Lower lobe of right lung (tissue), 2 donors: ENCODE measurements at regions not wholly inside any gene's neighbourhood (a gene's known extent, or its start where the extent isn't known, plus 50 kb on each side); places are given as distances from the start of the nearest gene placed in this dataset.

Experiments used
- ATAC-seq, 2 donors: fragments of 200-7000 bp; cut with Tn5 transposase; one replicate each; pipeline ENCODE4 v1.9.1; 2020 to 2022; ENCODE audit warnings: mild to moderate bottlenecking in 2 of 2, moderate library complexity in 2 of 2
- DNase-seq: peaks from one replicate; pipeline ENCODE4 v3.0.0-alpha.2; 2020
- H3K27ac ChIP-seq: fragments of 200-600 bp; one replicate; pipeline ENCODE4 v1.8.0; 2022
- H3K27me3 ChIP-seq: fragments of 200-600 bp; one replicate; pipeline ENCODE4 v1.8.0; 2022; ENCODE audit warnings: low read depth
- H3K36me3 ChIP-seq: fragments of 200-600 bp; one replicate; pipeline ENCODE4 v1.8.0; 2022; ENCODE audit warnings: mild to moderate bottlenecking
- H3K4me1 ChIP-seq: fragments of 200-600 bp; one replicate; pipeline ENCODE4 v1.8.0; 2022
- H3K4me3 ChIP-seq: fragments of 200-600 bp; one replicate; pipeline ENCODE4 v1.8.0; 2022; ENCODE audit warnings: mild to moderate bottlenecking
- H3K9me3 ChIP-seq: fragments of 200-600 bp; one replicate; pipeline ENCODE4 v1.8.0; 2022
- intact Hi-C: fragments of 100-400 bp; cut with DNase I; formaldehyde crosslinking; loops from one replicate; pipeline ENCODE4 v1.11.0; 2022
- TF ChIP-seq, protein P1 (sequence below): fragments of 200-600 bp; IDR thresholded peaks from one replicate; pipeline ENCODE4 v1.8.0; 2022; ENCODE audit warnings: antibody characterized with exemption, mild to moderate bottlenecking
- donor health status: DM: no; HTN: yes; CAD: no; lungs with severe emphysema.

DNA sequence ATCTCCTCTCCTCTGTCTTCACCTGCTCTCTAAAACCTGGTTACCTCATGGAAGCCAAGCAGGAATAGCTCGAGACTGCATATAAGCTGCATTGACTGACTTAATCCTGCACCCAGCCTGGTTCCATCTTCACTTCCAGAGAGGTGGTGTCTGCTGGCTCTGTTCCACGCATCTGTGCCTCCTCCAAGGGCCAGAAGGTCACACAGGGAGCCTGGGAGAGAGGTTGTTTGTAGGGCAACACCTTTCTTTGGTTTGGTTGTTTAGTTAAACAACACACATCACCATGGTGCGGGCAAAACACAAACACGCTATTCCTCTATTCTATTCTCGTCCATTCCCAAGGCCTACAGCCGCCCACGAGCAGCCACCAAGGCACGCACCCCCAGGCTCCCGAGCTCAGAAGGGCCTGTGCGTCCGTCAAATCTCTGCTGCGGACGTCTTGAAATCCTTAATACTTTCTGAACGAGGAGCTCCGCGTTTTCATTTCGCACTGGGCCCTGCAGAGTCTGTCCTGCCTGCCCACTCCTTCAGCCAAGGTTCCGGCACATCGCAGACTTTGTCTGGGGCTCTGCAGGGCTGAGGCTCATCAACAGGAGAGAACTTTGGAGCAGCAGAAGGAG, 116.2 kb downstream of the RIPK4 start:
- H3K9me3 ChIP-seq, result no peaks in the 10 kb centered on the region
- no peaks in the 10 kb centered on the region for H3K27me3 ChIP-seq
- intact Hi-C loops, result no loop called here
- no peaks in the 10 kb centered on the region for H3K36me3 ChIP-seq
- DNase-seq, result no peak
- H3K4me1 ChIP-seq, result peaks cover 11% of the 10 kb centered on the region
- H3K4me3 ChIP-seq, result no peak overlapping the region
- H3K27ac ChIP-seq, result no peak overlapping the region
- no peak for ATAC-seq
- TF ChIP-seq, protein P1, sequence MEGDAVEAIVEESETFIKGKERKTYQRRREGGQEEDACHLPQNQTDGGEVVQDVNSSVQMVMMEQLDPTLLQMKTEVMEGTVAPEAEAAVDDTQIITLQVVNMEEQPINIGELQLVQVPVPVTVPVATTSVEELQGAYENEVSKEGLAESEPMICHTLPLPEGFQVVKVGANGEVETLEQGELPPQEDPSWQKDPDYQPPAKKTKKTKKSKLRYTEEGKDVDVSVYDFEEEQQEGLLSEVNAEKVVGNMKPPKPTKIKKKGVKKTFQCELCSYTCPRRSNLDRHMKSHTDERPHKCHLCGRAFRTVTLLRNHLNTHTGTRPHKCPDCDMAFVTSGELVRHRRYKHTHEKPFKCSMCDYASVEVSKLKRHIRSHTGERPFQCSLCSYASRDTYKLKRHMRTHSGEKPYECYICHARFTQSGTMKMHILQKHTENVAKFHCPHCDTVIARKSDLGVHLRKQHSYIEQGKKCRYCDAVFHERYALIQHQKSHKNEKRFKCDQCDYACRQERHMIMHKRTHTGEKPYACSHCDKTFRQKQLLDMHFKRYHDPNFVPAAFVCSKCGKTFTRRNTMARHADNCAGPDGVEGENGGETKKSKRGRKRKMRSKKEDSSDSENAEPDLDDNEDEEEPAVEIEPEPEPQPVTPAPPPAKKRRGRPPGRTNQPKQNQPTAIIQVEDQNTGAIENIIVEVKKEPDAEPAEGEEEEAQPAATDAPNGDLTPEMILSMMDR, result no peak

DNA sequence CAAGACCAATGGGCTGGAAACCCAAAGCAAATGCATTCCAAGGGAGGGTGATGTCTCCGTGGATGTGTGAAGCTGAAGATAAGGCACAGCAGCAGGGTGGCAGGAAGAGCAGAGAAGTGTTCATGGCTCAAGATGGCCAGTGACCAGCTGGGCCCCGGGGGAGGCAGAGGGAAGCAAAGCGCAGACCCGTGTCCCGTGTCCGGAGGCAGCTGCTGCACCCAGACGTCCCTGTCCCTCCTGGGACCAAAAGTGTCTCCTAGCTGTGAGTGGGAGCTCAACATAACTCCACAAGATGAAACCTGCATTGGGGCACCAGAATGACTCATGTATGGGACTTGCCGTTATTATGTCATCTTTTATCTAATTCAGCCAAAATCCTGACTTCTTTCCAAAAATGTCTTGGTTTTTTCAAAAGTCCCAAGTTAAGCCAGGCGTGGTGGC, 118.2 kb downstream of the RIPK4 start:
- Histone ChIP-seq H3K4me3 (no peak overlapping the region), H3K9me3 (no peaks in the 10 kb centered on the region), H3K4me1 (peaks cover 11% of the 10 kb centered on the region), H3K27me3 (no peaks in the 10 kb centered on the region), H3K27ac (no peak overlapping the region), H3K36me3 (no peaks in the 10 kb centered on the region)
- intact Hi-C loops, result no loop called here
- ATAC-seq (no peak), DNase-seq (no peak)
- TF ChIP-seq, protein P1, result no peak

DNA sequence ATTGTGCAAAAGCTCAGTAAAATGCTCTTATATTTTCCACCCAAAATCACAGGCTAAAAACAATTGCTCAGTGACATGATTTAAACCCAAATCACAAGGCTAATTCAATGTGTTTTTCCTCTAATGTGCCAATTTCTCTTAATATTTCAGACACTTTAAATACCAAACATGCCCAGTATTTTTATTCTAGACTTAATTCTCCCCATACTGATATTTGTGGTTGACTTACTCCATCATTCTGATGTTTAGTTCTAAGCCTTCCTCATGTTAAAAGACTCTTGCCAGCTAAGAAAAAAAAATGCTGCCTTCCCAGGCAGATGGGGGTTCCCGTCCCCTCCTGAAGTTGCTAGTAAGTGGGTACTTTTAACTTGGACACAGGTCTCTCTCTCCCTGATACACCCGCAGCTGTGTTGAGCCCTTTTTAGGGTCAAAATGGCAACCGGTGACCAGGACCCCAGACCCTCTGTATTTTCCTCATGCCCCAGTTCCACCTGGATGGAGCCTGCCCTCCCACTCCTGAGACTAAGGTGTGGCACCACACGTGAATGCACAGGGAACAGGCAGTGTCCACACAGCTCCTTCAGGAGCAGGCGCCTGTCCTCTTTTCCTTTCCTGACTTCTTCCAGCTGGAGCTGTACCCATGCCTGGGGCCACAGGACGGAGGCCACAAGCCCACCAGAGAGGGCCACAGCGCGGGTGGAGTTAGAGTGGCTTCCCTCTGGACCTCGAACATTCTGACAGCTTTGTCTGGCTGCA, 118.9 kb downstream of the RIPK4 start:
- no peak for DNase-seq
- H3K4me1 ChIP-seq, result peaks cover 11% of the 10 kb centered on the region
- ATAC-seq, result no peak
- TF ChIP-seq, protein P1, result no peak
- no peaks in the 10 kb centered on the region for H3K36me3 ChIP-seq
- H3K9me3 ChIP-seq, result no peaks in the 10 kb centered on the region
- no peak overlapping the region for H3K4me3 ChIP-seq
- intact Hi-C loops, result no loop called here
- H3K27ac ChIP-seq, result no peak overlapping the region
- H3K27me3 ChIP-seq, result no peaks in the 10 kb centered on the region

DNA sequence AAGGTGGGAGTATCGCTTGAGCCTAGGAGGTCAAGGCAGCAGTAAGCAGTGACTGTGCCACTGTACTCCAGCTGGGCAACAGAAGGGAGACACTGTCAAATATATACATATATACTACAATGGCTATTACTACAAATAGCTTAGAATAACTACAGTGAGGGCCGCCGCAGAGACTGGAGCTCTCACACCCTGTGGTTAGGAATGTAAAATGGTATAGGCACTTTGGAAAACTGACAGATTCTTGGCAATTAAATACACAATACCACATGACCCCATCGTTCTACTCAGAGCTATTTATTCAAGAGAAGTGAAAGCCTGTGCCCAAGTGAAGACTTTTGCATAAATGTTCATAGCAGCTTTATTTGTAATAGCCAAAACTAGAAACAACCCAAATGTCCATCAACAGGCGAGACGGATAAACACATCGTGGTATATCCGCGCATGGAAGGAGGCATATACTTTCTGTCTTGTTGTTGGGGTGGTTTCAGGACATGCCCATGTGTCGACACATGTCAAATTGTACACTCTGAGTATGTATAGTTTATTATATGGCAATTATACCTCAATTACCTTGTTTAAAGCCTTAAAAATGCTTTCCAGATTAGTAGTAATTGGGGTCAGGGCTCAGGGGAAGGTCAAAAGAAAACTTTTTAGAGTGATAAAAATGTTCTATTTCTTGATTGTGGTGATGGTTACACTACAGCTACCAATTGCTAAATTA, 123.4 kb downstream of the RIPK4 start:
- no peaks in the 10 kb centered on the region for H3K27me3 ChIP-seq
- intact Hi-C loops, result no loop called here
- no peak overlapping the region for H3K27ac ChIP-seq
- ATAC-seq (peak in 1 of 2 donors; percentile 47), DNase-seq (no peak)
- TF ChIP-seq, protein P1, result no peak
- no peak overlapping the region for H3K4me3 ChIP-seq
- H3K36me3 ChIP-seq, result no peaks in the 10 kb centered on the region
- H3K9me3 ChIP-seq, result no peaks in the 10 kb centered on the region
- H3K4me1 ChIP-seq, result no peaks in the 10 kb centered on the region

DNA sequence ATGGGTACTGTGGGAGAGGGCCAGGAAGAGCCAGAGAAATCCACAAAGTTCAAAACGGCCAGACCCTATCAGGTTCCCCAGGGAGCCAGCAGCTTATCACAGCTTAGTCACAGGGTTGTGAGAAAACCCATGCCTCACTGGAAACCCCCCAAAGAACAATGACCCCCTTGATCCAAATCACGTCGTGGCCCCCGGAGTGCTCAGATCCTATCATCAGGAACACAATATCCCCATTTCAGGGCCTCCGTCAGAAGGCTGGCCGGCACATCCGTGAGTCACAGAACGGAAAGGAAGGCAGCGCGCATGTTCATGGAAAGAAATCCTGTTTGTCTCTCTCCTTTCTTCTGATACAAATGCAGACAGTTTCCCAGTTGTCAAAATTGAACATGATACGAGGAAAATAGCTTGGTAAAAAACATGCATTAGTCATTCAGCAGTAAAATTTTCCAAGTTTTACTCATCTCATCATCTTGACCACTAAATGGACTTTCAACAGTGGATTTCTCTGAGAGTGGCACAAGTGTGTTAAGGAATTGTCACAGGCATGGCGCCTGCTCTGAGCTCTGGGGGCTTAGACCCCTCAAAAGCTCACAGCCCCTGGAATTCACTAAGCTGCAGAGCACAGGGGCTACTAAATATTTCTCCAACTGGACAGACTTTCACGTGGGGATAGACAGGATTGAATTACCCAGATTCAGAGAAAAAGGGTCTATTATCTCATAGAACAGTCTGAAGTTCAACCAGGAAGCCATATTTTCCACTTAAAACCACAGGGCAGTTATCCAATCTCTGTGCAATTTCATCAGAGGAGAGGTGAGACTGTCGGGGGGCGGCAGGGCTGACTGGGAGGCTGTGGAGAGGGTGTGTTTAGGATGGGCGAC, 124.8 kb downstream of the RIPK4 start:
- DNase-seq (no peak), ATAC-seq (peak in 1 of 2 donors; percentile 49)
- H3K27me3 ChIP-seq, result no peaks in the 10 kb centered on the region
- TF ChIP-seq, protein P1, result no peak
- H3K4me3 ChIP-seq, result no peak overlapping the region
- H3K4me1 ChIP-seq, result no peaks in the 10 kb centered on the region
- intact Hi-C loops, result no loop called here
- H3K27ac ChIP-seq, result peak overlapping the region; percentile 60
- peaks cover 4% of the 10 kb centered on the region for H3K9me3 ChIP-seq
- no peaks in the 10 kb centered on the region for H3K36me3 ChIP-seq
